Esophagus squamous epithelium (tissue), 5 donors: ENCODE measurements at regions not wholly inside any gene's neighbourhood (a gene's known extent, or its start where the extent isn't known, plus 50 kb on each side); places are given as distances from the start of the nearest gene placed in this dataset.

ENCODE experiments used
- DNase-seq: peaks from one replicate; lab custom pipeline; 2025; lab: John Stamatoyannopoulos, UW
- H3K27ac ChIP-seq, 4 donors: fragments of 200-600 bp; sonication (generic); one replicate each; pipeline ENCODE4 v1.5.1; 2016 to 2019; ENCODE audit warnings: mild to moderate bottlenecking in 1 of 4
- H3K27me3 ChIP-seq, 4 donors: fragments of 200-600 bp; sonication (generic); 1 replicate in 3 of 4; 2 replicates in 1 of 4; pipeline versions ENCODE4 v1.5.1 to v1.6.0; 2017 to 2021; ENCODE audit warnings: antibody characterized with exemption in 1 of 4
- H3K36me3 ChIP-seq, 3 donors: fragments of 200-600 bp; sonication (generic); one replicate each; pipeline ENCODE4 v1.5.1; 2016 to 2019
- H3K4me1 ChIP-seq, 3 donors: fragments of 200-600 bp; sonication (generic); one replicate each; pipeline ENCODE4 v1.5.1; 2017 to 2019
- H3K4me3 ChIP-seq, 4 donors: fragments of 200-600 bp; sonication (generic); 1 replicate in 3 of 4; 2 replicates in 1 of 4; pipeline ENCODE4 v1.5.1; 2016 to 2019; ENCODE audit warnings: mild to moderate bottlenecking in 2 of 4, moderate library complexity in 1 of 4
- H3K9me3 ChIP-seq, 3 donors: fragments of 200-600 bp; sonication (generic); one replicate each; pipeline ENCODE4 v1.5.1; 2016 to 2019
- CTCF ChIP-seq, 6 experiments: fragments of 450-650 bp in 4 of 6; fragments of 200-600 bp in 2 of 6; sonication (generic) in 2 of 6; IDR thresholded peaks; one replicate each; pipeline ENCODE4 v1.5.1; 2016 to 2019; ENCODE audit warnings: antibody characterized with exemption in 6 of 6, mild to moderate bottlenecking in 4 of 6, moderate library complexity in 4 of 6
- POLR2A ChIP-seq, 4 donors: fragments of 450-650 bp; IDR thresholded peaks; one replicate each; pipeline ENCODE4 v1.6.1; 2017; ENCODE audit warnings: antibody characterized with exemption in 4 of 4, mild to moderate bottlenecking in 4 of 4, moderate library complexity in 3 of 4
- WGBS, 2 donors: methylation state at CpG; one replicate each; pipeline ENCODE4 v1.1.5; 2018; 5-methylcytosine and 5-hydroxymethylcytosine counted together
- intact Hi-C: fragments of 100-400 bp; cut with DNase I; formaldehyde crosslinking; loops from one replicate; pipeline ENCODE4 v1.15.0; 2022
- donor health status: DM: yes; HTN: yes; CAD: no.

GRCh38 chr3:28171962-28172361, 69.5 kb upstream of the CMC1 start:
- H3K4me3 ChIP-seq, result no peak overlapping the region
- no peak overlapping the region for H3K27ac ChIP-seq
- no peak for DNase-seq
- no peaks in the 10 kb centered on the region for H3K27me3 ChIP-seq
- H3K9me3 ChIP-seq, result no peaks in the 10 kb centered on the region
- no peaks in the 10 kb centered on the region for H3K4me1 ChIP-seq
- intact Hi-C loops, result no loop called here
- H3K36me3 ChIP-seq, result no peaks in the 10 kb centered on the region
- 28 to 36% methylated on average over 1 of the region's 1 CpG for WGBS, 2 donors
- TF ChIP-seq POLR2A (IDR thresholded peaks at IDR 0.05) (no peak), CTCF (IDR thresholded peaks at IDR 0.05) (no peak)

- DNase-seq, result no peak
- no peaks in the 10 kb centered on the region for H3K27me3 ChIP-seq
- H3K4me1 ChIP-seq, result no peaks in the 10 kb centered on the region
- intact Hi-C loops, result no loop called here
- no peaks in the 10 kb centered on the region for H3K36me3 ChIP-seq
- H3K4me3 ChIP-seq, result no peak overlapping the region
- H3K27ac ChIP-seq, result no peak overlapping the region
- H3K9me3 ChIP-seq, result no peaks in the 10 kb centered on the region
- TF ChIP-seq POLR2A (IDR thresholded peaks at IDR 0.05) (no peak), CTCF (IDR thresholded peaks at IDR 0.05) (no peak)
Measured at GRCh38 chr3:28172748-28173147, 68.7 kb upstream of the CMC1 start.

GRCh38 chr3:28173836-28174235, 67.6 kb upstream of the CMC1 start:
- 37 to 49% methylated on average over 3 of the region's 3 CpGs for WGBS, 2 donors
- intact Hi-C loops, result no loop called here
- Histone ChIP-seq H3K4me1 (no peaks in the 10 kb centered on the region), H3K4me3 (no peak overlapping the region), H3K27ac (no peak overlapping the region), H3K36me3 (no peaks in the 10 kb centered on the region), H3K9me3 (no peaks in the 10 kb centered on the region), H3K27me3 (no peaks in the 10 kb centered on the region)
- no peak for TF ChIP-seq POLR2A (IDR thresholded peaks at IDR 0.05)
- no peak for TF ChIP-seq CTCF (IDR thresholded peaks at IDR 0.05)
- DNase-seq, result no peak

- no peaks in the 10 kb centered on the region for H3K4me1 ChIP-seq
- no peaks in the 10 kb centered on the region for H3K27me3 ChIP-seq
- H3K4me3 ChIP-seq, result no peak overlapping the region
- no peaks in the 10 kb centered on the region for H3K9me3 ChIP-seq
- intact Hi-C loops, result no loop called here
- H3K36me3 ChIP-seq, result no peaks in the 10 kb centered on the region
- DNase-seq, result no peak
- TF ChIP-seq CTCF (IDR thresholded peaks at IDR 0.05) (no peak), POLR2A (IDR thresholded peaks at IDR 0.05) (no peak)
- no peak overlapping the region for H3K27ac ChIP-seq
Measured at GRCh38 chr3:28186748-28187147, 54.7 kb upstream of the CMC1 start.

- 87 to 88% methylated on average over 2 of the region's 2 CpGs for WGBS, 2 donors
- H3K36me3 ChIP-seq, result no peaks in the 10 kb centered on the region
- no peaks in the 10 kb centered on the region for H3K4me1 ChIP-seq
- H3K4me3 ChIP-seq, result no peak overlapping the region
- TF ChIP-seq CTCF (IDR thresholded peaks at IDR 0.05) (no peak), POLR2A (IDR thresholded peaks at IDR 0.05) (no peak)
- H3K27ac ChIP-seq, result no peak overlapping the region
- no peaks in the 10 kb centered on the region for H3K27me3 ChIP-seq
- intact Hi-C loops, result no loop called here
- H3K9me3 ChIP-seq, result no peaks in the 10 kb centered on the region
- DNase-seq, result no peak
Measured at GRCh38 chr3:28188686-28189085, 52.7 kb upstream of the CMC1 start.
